Panc1 (cell line): ENCODE measurements at regions not wholly inside any gene's neighbourhood (a gene's known extent, or its start where the extent isn't known, plus 50 kb on each side); places are given as distances from the start of the nearest gene placed in this dataset.

Source experiments
- ATAC-seq: fragments of 200-7000 bp; cut with Tn5 transposase; 2 replicates; pipeline ENCODE4 v1.9.1; 2020; ENCODE audit warnings: mild to moderate bottlenecking, moderate library complexity
- BruUV-seq: library from RNA; stranded (reverse); fragments of 400-500 nt; replicated peaks from 2 replicates; lab custom pipeline; 2021; lab: Mats Ljungman, UMichigan
- CTCF ChIA-PET: fragments of 300-600 bp; sonication (Branson Sonifier 250); formaldehyde crosslinking; loops from one replicate; lab custom pipeline; 2022; ENCODE audit warnings: antibody characterized with exemption; lab: Charles Lee
- POLR2A ChIA-PET: fragments of 300-600 bp; sonication (Branson Sonifier 250); formaldehyde crosslinking; loops from one replicate; lab custom pipeline; 2022; ENCODE audit warnings: antibody characterized with exemption; lab: Charles Lee
- DNase-seq: peaks from one replicate; pipeline ENCODE4 v3.0.0-alpha.2; 2010; ENCODE audit warnings: low read depth, low spot score
- H3K27ac ChIP-seq: 2 replicates; pipeline ENCODE4 v1.5.1; 2011; ENCODE audit warnings: mild to moderate bottlenecking, low read length, inconsistent platforms
- H3K27me3 ChIP-seq: fragments of 200-500 bp; sonication (Bioruptor generic); 2 replicates; pipeline ENCODE4 v1.6.0; 2014; ENCODE audit warnings: low read length, inconsistent platforms; ENCODE audit not compliant: control insufficient read depth, insufficient read depth
- H3K36me3 ChIP-seq: fragments of 200-500 bp; sonication (Bioruptor generic); 2 replicates; pipeline ENCODE4 v1.5.1; 2014; ENCODE audit warnings: inconsistent platforms, mild to moderate bottlenecking, low read length, moderate library complexity; ENCODE audit not compliant: control insufficient read depth, insufficient read depth
- H3K4me1 ChIP-seq: 2 replicates; pipeline ENCODE4 v1.5.1; 2011; ENCODE audit warnings: inconsistent platforms, mild to moderate bottlenecking, low read length, moderate library complexity; ENCODE audit not compliant: control insufficient read depth, insufficient read depth
- H3K4me3 ChIP-seq, 2 experiments: 2 replicates each; pipeline ENCODE4 v1.5.1; 2011 to 2012; ENCODE audit warnings: low read depth in 2 of 2, low read length in 2 of 2, mild to moderate bottlenecking in 2 of 2, inconsistent platforms in 1 of 2, moderate library complexity in 1 of 2
- H3K9me3 ChIP-seq: fragments of 200-500 bp; sonication (Bioruptor generic); 2 replicates; pipeline ENCODE4 v1.5.1; 2014; ENCODE audit warnings: low read depth, mild to moderate bottlenecking, inconsistent platforms, low read length, moderate library complexity; ENCODE audit not compliant: control insufficient read depth, insufficient read depth
- POLR2AphosphoS5 ChIP-seq: IDR thresholded peaks from 2 replicates; pipeline ENCODE4 v1.6.1; 2012; ENCODE audit warnings: mild to moderate bottlenecking, low read depth, low read length, moderate library complexity
- SIN3A ChIP-seq: IDR thresholded peaks from 2 replicates; pipeline ENCODE4 v1.6.1; 2012; ENCODE audit warnings: low read depth, mild to moderate bottlenecking, low read length, moderate library complexity, borderline replicate concordance; ENCODE audit not compliant: insufficient read depth
- TCF7L2 ChIP-seq: IDR thresholded peaks from 2 replicates; pipeline ENCODE4 v1.6.1; 2011; ENCODE audit warnings: mild to moderate bottlenecking, low read depth, low read length, inconsistent platforms
- in situ Hi-C: cut with HindIII; loops from 2 replicates; pipeline ENCODE4 v1.10.0; 2016; ENCODE audit warnings: low sequenced_read_pairs, low pct_unique_long_range_greater_than_20kb
- intact Hi-C: fragments of 100-400 bp; cut with micrococcal nuclease; formaldehyde crosslinking; loops from one replicate; pipeline ENCODE4 v1.10.0; 2022; ENCODE audit not compliant: unreplicated experiment
- TF ChIP-seq, protein P1 (sequence below), 2 experiments: IDR thresholded peaks; 2 replicates each; pipeline ENCODE4 v1.6.1; 2011 to 2012; ENCODE audit warnings: low read depth in 2 of 2, control low read depth in 1 of 2, low read length in 1 of 2, mild to moderate bottlenecking in 1 of 2, moderate library complexity in 1 of 2; ENCODE audit not compliant: insufficient read depth in 1 of 2
- TF ChIP-seq, protein P2 (sequence below): fragments of 450-650 bp; IDR thresholded peaks from 2 replicates; pipeline ENCODE4 v1.5.1; 2017; ENCODE audit warnings: mild to moderate bottlenecking

- H3K9me3 ChIP-seq, result no peaks in the 10 kb centered on the region
- TF ChIP-seq SIN3A (no peak), POLR2AphosphoS5 (no peak), TCF7L2 (no peak)
- TF ChIP-seq, protein P1, sequence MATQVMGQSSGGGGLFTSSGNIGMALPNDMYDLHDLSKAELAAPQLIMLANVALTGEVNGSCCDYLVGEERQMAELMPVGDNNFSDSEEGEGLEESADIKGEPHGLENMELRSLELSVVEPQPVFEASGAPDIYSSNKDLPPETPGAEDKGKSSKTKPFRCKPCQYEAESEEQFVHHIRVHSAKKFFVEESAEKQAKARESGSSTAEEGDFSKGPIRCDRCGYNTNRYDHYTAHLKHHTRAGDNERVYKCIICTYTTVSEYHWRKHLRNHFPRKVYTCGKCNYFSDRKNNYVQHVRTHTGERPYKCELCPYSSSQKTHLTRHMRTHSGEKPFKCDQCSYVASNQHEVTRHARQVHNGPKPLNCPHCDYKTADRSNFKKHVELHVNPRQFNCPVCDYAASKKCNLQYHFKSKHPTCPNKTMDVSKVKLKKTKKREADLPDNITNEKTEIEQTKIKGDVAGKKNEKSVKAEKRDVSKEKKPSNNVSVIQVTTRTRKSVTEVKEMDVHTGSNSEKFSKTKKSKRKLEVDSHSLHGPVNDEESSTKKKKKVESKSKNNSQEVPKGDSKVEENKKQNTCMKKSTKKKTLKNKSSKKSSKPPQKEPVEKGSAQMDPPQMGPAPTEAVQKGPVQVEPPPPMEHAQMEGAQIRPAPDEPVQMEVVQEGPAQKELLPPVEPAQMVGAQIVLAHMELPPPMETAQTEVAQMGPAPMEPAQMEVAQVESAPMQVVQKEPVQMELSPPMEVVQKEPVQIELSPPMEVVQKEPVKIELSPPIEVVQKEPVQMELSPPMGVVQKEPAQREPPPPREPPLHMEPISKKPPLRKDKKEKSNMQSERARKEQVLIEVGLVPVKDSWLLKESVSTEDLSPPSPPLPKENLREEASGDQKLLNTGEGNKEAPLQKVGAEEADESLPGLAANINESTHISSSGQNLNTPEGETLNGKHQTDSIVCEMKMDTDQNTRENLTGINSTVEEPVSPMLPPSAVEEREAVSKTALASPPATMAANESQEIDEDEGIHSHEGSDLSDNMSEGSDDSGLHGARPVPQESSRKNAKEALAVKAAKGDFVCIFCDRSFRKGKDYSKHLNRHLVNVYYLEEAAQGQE (IDR thresholded peaks at IDR 0.05; ENCODE audit: insufficient read depth in 1 of 2, low read depth in 2 of 2, low read length in 1 of 2), result no peak
- TF ChIP-seq, protein P2, sequence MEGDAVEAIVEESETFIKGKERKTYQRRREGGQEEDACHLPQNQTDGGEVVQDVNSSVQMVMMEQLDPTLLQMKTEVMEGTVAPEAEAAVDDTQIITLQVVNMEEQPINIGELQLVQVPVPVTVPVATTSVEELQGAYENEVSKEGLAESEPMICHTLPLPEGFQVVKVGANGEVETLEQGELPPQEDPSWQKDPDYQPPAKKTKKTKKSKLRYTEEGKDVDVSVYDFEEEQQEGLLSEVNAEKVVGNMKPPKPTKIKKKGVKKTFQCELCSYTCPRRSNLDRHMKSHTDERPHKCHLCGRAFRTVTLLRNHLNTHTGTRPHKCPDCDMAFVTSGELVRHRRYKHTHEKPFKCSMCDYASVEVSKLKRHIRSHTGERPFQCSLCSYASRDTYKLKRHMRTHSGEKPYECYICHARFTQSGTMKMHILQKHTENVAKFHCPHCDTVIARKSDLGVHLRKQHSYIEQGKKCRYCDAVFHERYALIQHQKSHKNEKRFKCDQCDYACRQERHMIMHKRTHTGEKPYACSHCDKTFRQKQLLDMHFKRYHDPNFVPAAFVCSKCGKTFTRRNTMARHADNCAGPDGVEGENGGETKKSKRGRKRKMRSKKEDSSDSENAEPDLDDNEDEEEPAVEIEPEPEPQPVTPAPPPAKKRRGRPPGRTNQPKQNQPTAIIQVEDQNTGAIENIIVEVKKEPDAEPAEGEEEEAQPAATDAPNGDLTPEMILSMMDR, result no peak
- H3K4me3 ChIP-seq, result no peak overlapping the region
- no peaks in the 10 kb centered on the region for H3K36me3 ChIP-seq
- in situ Hi-C loops, result no loop called here
- H3K27me3 ChIP-seq, result no peaks in the 10 kb centered on the region
- no TSS peak for BruUV-seq
- intact Hi-C loops, result no loop called here
- no peak overlapping the region for H3K27ac ChIP-seq
- DNase-seq (no peak), ATAC-seq (no peak)
- H3K4me1 ChIP-seq, result no peaks in the 10 kb centered on the region
- POLR2A ChIA-PET, result no interaction called here
- CTCF ChIA-PET, result no interaction called here
Measured at GRCh38 chr13:31588316-31588715, 151.0 kb upstream of the RXFP2 start.

DNA sequence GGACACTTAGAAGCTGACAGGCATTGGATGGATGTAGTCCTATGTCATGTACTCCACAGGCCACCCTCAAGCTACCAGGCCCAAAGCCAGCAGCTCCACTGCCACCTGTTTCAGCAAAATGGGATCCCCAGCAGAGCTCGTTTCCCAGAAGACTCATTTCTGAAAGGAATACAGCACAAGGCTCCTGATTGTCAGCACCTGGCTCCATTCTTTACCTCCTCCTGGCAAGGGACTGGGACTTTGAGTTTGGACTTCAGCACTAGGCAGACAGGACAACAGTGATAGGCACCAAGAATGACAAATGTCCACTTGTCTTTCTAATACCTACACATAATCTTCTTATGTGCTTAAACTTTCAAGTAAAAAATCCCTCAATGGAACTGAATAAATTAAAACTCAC lies 150.4 kb upstream of the RXFP2 start:
- DNase-seq (no peak), ATAC-seq (no peak)
- Histone ChIP-seq H3K9me3 (no peaks in the 10 kb centered on the region), H3K4me1 (no peaks in the 10 kb centered on the region), H3K27ac (no peak overlapping the region), H3K36me3 (no peaks in the 10 kb centered on the region), H3K27me3 (no peaks in the 10 kb centered on the region), H3K4me3 (no peak overlapping the region)
- intact Hi-C loops, result no loop called here
- no TSS peak for BruUV-seq
- in situ Hi-C loops, result no loop called here
- ChIA-PET CTCF (no interaction called here), POLR2A (no interaction called here)
- no peak for TF ChIP-seq TCF7L2
- TF ChIP-seq, protein P1 (IDR thresholded peaks at IDR 0.05; ENCODE audit: insufficient read depth in 1 of 2, low read depth in 2 of 2, low read length in 1 of 2), result no peak
- no peak for TF ChIP-seq SIN3A
- no peak for TF ChIP-seq POLR2AphosphoS5
- TF ChIP-seq, protein P2, result no peak
